Fibroblast of lung (primary cell): ENCODE measurements at regions not wholly inside any gene's neighbourhood (a gene's known extent, or its start where the extent isn't known, plus 50 kb on each side); places are given as distances from the start of the nearest gene placed in this dataset.

Source experiments
- DNase-seq, 2 donors: peaks; one replicate each; pipeline versions ENCODE4 v3.0.0 to v3.0.0-alpha.2; 2010; ENCODE audit warnings: low read depth in 2 of 2
- H2AFZ ChIP-seq: 2 replicates; pipeline ENCODE4 v1.5.1; 2012; ENCODE audit warnings: low read length, control low read depth, inconsistent platforms
- H3K27ac ChIP-seq: 2 replicates; pipeline ENCODE4 v1.5.1; 2011; ENCODE audit warnings: low read length, control low read depth; ENCODE audit not compliant: insufficient read depth
- H3K27me3 ChIP-seq: 2 replicates; pipeline ENCODE4 v1.5.1; 2011; ENCODE audit warnings: mild to moderate bottlenecking, low read length; ENCODE audit not compliant: control insufficient read depth, insufficient read depth
- H3K36me3 ChIP-seq: 2 replicates; pipeline ENCODE4 v1.5.1; 2011; ENCODE audit warnings: low read length; ENCODE audit not compliant: control insufficient read depth, insufficient read depth
- H3K4me1 ChIP-seq: 2 replicates; pipeline ENCODE4 v1.5.1; 2011; ENCODE audit warnings: low read length; ENCODE audit not compliant: control insufficient read depth, insufficient read depth; ENCODE audit errors: extremely low read depth
- H3K4me2 ChIP-seq: 2 replicates; pipeline ENCODE4 v1.5.1; 2011; ENCODE audit warnings: low read length, control low read depth; ENCODE audit not compliant: insufficient read depth; ENCODE audit errors: extremely low read depth
- H3K4me3 ChIP-seq, 4 experiments: fragments of 200-600 bp in 1 of 4; sonication (generic) in 1 of 4; replicated peaks in 1 of 4; 2 replicates each; pipeline ENCODE4 v1.5.1; 2011 to 2016; ENCODE audit warnings: low read length in 4 of 4, low read depth in 3 of 4, mild to moderate bottlenecking in 3 of 4, control low read depth in 2 of 4, inconsistent platforms in 1 of 4, mixed read lengths in 1 of 4; ENCODE audit not compliant: insufficient read depth in 1 of 4; ENCODE audit errors: control extremely low read depth in 1 of 4
- H3K79me2 ChIP-seq: 2 replicates; pipeline ENCODE4 v1.5.1; 2012; ENCODE audit warnings: mild to moderate bottlenecking, low read length, inconsistent platforms; ENCODE audit not compliant: control insufficient read depth, insufficient read depth
- H3K9ac ChIP-seq: 2 replicates; pipeline ENCODE4 v1.5.1; 2011; ENCODE audit warnings: mild to moderate bottlenecking, low read length, control low read depth; ENCODE audit not compliant: insufficient read depth
- H3K9me3 ChIP-seq: 2 replicates; pipeline ENCODE4 v1.5.1; 2012; ENCODE audit warnings: low read depth, low read length; ENCODE audit not compliant: control insufficient read depth, insufficient read depth
- H4K20me1 ChIP-seq: 2 replicates; pipeline ENCODE4 v1.5.1; 2011; ENCODE audit warnings: low read length; ENCODE audit not compliant: control insufficient read depth, insufficient read depth; ENCODE audit errors: extremely low read depth
- EZH2 ChIP-seq: IDR thresholded peaks from 2 replicates; pipeline ENCODE4 v1.5.1; 2012; ENCODE audit warnings: low read length, control low read depth, mild to moderate bottlenecking; ENCODE audit errors: missing control alignments
- TF ChIP-seq, protein P1 (sequence below), 2 donors: IDR thresholded peaks in 1 of 2; conservative IDR thresholded peaks in 1 of 2; 1 replicate in 1 of 2; 2 replicates in 1 of 2; pipeline ENCODE4 v1.5.1; 2011 to 2012; ENCODE audit warnings: low read length in 2 of 2, control low read depth in 1 of 2, inconsistent platforms in 1 of 2, low read depth in 1 of 2, mild to moderate bottlenecking in 1 of 2

GRCh38 chr5:155836089-155836803 lies 490.7 kb upstream of the SGCD start:
- Histone ChIP-seq H3K27ac (no peak overlapping the region), H3K27me3 (no peaks in the 10 kb centered on the region), H2AFZ (no peak overlapping the region), H3K4me2 (no peak overlapping the region), H3K9me3 (no peaks in the 10 kb centered on the region), H4K20me1 (no peaks in the 10 kb centered on the region), H3K4me3 (no peak overlapping the region), H3K36me3 (no peaks in the 10 kb centered on the region), H3K4me1 (no peaks in the 10 kb centered on the region), H3K9ac (no peak overlapping the region), H3K79me2 (no peaks in the 10 kb centered on the region)
- DNase-seq = no peak
- TF ChIP-seq, protein P1, sequence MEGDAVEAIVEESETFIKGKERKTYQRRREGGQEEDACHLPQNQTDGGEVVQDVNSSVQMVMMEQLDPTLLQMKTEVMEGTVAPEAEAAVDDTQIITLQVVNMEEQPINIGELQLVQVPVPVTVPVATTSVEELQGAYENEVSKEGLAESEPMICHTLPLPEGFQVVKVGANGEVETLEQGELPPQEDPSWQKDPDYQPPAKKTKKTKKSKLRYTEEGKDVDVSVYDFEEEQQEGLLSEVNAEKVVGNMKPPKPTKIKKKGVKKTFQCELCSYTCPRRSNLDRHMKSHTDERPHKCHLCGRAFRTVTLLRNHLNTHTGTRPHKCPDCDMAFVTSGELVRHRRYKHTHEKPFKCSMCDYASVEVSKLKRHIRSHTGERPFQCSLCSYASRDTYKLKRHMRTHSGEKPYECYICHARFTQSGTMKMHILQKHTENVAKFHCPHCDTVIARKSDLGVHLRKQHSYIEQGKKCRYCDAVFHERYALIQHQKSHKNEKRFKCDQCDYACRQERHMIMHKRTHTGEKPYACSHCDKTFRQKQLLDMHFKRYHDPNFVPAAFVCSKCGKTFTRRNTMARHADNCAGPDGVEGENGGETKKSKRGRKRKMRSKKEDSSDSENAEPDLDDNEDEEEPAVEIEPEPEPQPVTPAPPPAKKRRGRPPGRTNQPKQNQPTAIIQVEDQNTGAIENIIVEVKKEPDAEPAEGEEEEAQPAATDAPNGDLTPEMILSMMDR (conservative IDR thresholded peaks at IDR 0.05 in 1 of 2, IDR thresholded peaks at IDR 0.05 in 1 of 2; ENCODE audit: low read depth in 1 of 2, low read length in 2 of 2) = no peak
- TF ChIP-seq EZH2 = no peak

DNA sequence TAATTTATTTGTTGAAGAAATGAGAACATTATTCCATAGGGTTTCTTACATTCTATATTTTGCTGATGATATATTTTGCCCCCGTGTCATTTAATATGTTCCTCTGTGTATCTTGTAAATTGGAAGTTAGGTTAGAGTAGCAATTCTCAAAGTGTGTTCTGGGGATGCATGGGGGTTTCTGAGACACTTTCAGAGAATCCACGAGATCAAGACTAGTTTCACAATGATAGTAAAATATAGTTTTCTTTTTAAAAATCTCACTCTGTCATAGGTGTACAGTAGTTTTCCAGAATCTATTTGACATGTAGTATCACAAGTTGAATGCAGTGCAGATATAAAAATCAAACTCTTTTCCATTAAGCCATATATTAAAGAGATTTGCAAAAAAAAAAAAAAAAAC lies 488.6 kb upstream of the SGCD start:
- Histone ChIP-seq H3K79me2 (no peaks in the 10 kb centered on the region), H3K4me1 (no peaks in the 10 kb centered on the region), H2AFZ (no peak overlapping the region), H3K4me2 (no peak overlapping the region), H3K4me3 (no peak overlapping the region), H3K27ac (no peak overlapping the region), H4K20me1 (no peaks in the 10 kb centered on the region), H3K36me3 (no peaks in the 10 kb centered on the region), H3K27me3 (no peaks in the 10 kb centered on the region), H3K9me3 (no peaks in the 10 kb centered on the region), H3K9ac (no peak overlapping the region)
- DNase-seq = no peak
- no peak for TF ChIP-seq EZH2
- TF ChIP-seq, protein P1 (conservative IDR thresholded peaks at IDR 0.05 in 1 of 2, IDR thresholded peaks at IDR 0.05 in 1 of 2; ENCODE audit: low read depth in 1 of 2, low read length in 2 of 2) = no peak

DNA sequence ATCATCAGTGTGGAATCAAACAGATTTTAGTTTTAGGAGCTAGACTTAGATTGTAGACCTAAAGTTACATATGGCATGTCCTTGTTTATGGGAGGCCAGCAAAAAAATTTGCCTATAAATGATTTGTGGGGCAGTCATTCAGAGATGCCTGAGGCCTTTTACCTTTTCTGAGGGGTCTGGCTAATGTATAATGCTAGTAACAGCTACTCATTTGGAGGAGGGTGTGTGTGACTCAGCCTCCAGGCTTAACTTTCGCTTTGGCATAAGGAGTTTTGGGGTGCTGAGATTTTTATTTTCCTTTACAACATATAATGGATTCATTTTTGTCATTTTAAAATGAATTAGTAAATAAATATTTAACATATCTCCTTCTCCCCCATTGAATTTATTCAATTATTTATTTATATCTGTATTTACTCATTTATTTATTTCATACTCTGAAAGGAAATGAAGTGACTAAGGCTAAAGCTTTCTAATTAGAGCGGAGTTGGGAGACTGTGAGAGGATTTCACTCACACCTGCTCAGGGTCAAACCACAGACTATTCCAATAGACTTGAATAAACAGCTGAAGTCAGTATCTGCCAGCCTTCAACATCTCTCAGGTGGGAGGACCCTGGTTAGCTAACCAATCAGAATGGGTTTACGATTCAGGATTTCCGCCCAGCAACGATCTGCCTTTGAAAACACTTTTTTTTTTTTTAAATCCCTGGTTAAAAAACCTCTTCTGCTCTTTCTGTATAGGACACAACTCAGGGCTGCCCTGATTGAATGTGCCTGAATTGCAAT lies 487.5 kb upstream of the SGCD start:
- Histone ChIP-seq H3K27me3 (no peaks in the 10 kb centered on the region), H3K4me1 (no peaks in the 10 kb centered on the region), H3K4me2 (no peak overlapping the region), H3K4me3 (no peak overlapping the region), H4K20me1 (no peaks in the 10 kb centered on the region), H3K27ac (no peak overlapping the region), H3K9ac (no peak overlapping the region), H3K9me3 (no peaks in the 10 kb centered on the region), H2AFZ (no peak overlapping the region), H3K36me3 (no peaks in the 10 kb centered on the region), H3K79me2 (no peaks in the 10 kb centered on the region)
- DNase-seq = peak in 1 of 2 donors; percentile 8
- TF ChIP-seq, protein P1 (conservative IDR thresholded peaks at IDR 0.05 in 1 of 2, IDR thresholded peaks at IDR 0.05 in 1 of 2; ENCODE audit: low read depth in 1 of 2, low read length in 2 of 2) = no peak
- TF ChIP-seq EZH2 = no peak
